ENCODE measurements at regions not wholly inside any gene's neighbourhood (a gene's known extent, or its start where the extent isn't known, plus 50 kb on each side); places are given as distances from the start of the nearest gene placed in this dataset.
A peak's percentile ranks its signal among the peaks of the same experiment; 100 is the strongest.
"Not testable (repeated sequence)": the region's sequence is repeated elsewhere in the genome, so short reads cannot be mapped to it uniquely, and the experiment has no call there.

GRCh38 chr4:106565727-106566126 lies 197.1 kb upstream of the GIMD1 start:
- H3K9me3 ChIP-seq (replicated peaks; ENCODE audit: control insufficient read depth, insufficient read depth, low read length), result no peaks in the 10 kb centered on the region
- H4K20me1 ChIP-seq (replicated peaks; ENCODE audit: control insufficient read depth, extremely low read depth, insufficient read depth, low read length), result no peaks in the 10 kb centered on the region
- H3K36me3 ChIP-seq (ENCODE audit: control insufficient read depth in 2 of 2, extremely low read depth in 1 of 2, insufficient read depth in 2 of 2, low read length in 2 of 2), result no peaks in the 10 kb centered on the region
- peak overlapping the region in 1 of 3 experiments; percentile 38 for H3K4me3 ChIP-seq (replicated peaks in 1 of 3; ENCODE audit: insufficient read depth in 1 of 3, low read depth in 1 of 3, low read length in 3 of 3)
- no peaks in the 10 kb centered on the region for H3K9me1 ChIP-seq (replicated peaks; ENCODE audit: control insufficient read depth, extremely low read depth, insufficient read depth, low read length)
- peak overlapping the region; percentile 88 for H3K4me2 ChIP-seq (ENCODE audit: insufficient read depth, low read length)
- peak; percentile 74 for FAIRE-seq
- H3K4me1 ChIP-seq (ENCODE audit: control insufficient read depth, extremely low read depth, insufficient read depth, low read length), result peaks cover 28% of the 10 kb centered on the region
- dilution Hi-C loops (cut with MboI; ENCODE audit: extremely low pct_ligation_motif_present, low sequenced_read_pairs) (no loop called here), intact Hi-C loops (cut with micrococcal nuclease) (loop anchor here (1.0 kb wide), 1 partner anchor 16 kb away; no protein-coding TSS in a partner anchor)
- H3K9ac ChIP-seq (replicated peaks; ENCODE audit: extremely low read depth, insufficient read depth, low read length), result peak overlapping the region; percentile 43
- H3K27ac ChIP-seq (ENCODE audit: insufficient read depth, low read depth, low read length), result peak overlapping the region; percentile 80
- H3K27me3 ChIP-seq (ENCODE audit: control insufficient read depth in 2 of 2, insufficient read depth in 2 of 2, low read length in 2 of 2), result no peaks in the 10 kb centered on the region
- ChIA-PET CTCF (interaction anchor here (1.3 kb wide), 1 partner anchor 12 kb away, joined by 3 read pairs; no protein-coding TSS in a partner anchor), POLR2A (no interaction called here)
- TF ChIP-seq CTCF (IDR thresholded peaks at IDR 0.05; ENCODE audit: extremely low read depth in 1 of 2, insufficient read depth in 1 of 2, low read depth in 1 of 2, low read length in 2 of 2) (no peak), POLR2AphosphoS5 (IDR thresholded peaks at IDR 0.05; ENCODE audit: insufficient read depth, low read depth, low read length) (peak; percentile 53), JUN (IDR thresholded peaks at IDR 0.05; ENCODE audit: borderline replicate concordance, insufficient read depth, insufficient read length, low read depth) (peak; percentile 45), MAX (IDR thresholded peaks at IDR 0.05; ENCODE audit: insufficient read depth, insufficient read length) (no peak), MYC (IDR thresholded peaks at IDR 0.05; ENCODE audit: low read depth, low read length) (no peak), GATA2 (IDR thresholded peaks at IDR 0.05; ENCODE audit: insufficient read depth, insufficient read length, low read depth, low read length) (no peak), EZH2 (IDR thresholded peaks at IDR 0.05; ENCODE audit: borderline replicate concordance, low read depth, low read length, severe bottlenecking) (no peak), POLR2A (IDR thresholded peaks at IDR 0.05; ENCODE audit: low read depth, low read length) (no peak), FOS (IDR thresholded peaks at IDR 0.05; ENCODE audit: borderline replicate concordance, insufficient read depth, low read length) (peak; percentile 82)
- H2AFZ ChIP-seq (ENCODE audit: low read depth, low read length), result peak overlapping the region; percentile 13
- no peaks in the 10 kb centered on the region for H3K79me2 ChIP-seq (ENCODE audit: control insufficient read depth, insufficient read depth, low read length)
- DNase-seq (ENCODE audit: low read depth, low spot score), result peak; percentile 84
- no TSS peak for BruUV-seq (replicated peaks)

- POLR2A ChIA-PET; H3K36me3 ChIP-seq (ENCODE audit: control insufficient read depth in 2 of 2, extremely low read depth in 1 of 2, insufficient read depth in 2 of 2, low read length in 2 of 2); H3K4me2 ChIP-seq (ENCODE audit: insufficient read depth, low read length); H3K9me1 ChIP-seq (replicated peaks; ENCODE audit: control insufficient read depth, extremely low read depth, insufficient read depth, low read length); FAIRE-seq; H3K4me3 ChIP-seq (replicated peaks in 1 of 3; ENCODE audit: insufficient read depth in 1 of 3, low read depth in 1 of 3, low read length in 3 of 3); BruUV-seq (replicated peaks); intact Hi-C loops (cut with micrococcal nuclease); H3K9ac ChIP-seq (replicated peaks; ENCODE audit: extremely low read depth, insufficient read depth, low read length); CTCF ChIA-PET; H3K27ac ChIP-seq (ENCODE audit: insufficient read depth, low read depth, low read length); H4K20me1 ChIP-seq (replicated peaks; ENCODE audit: control insufficient read depth, extremely low read depth, insufficient read depth, low read length); H3K79me2 ChIP-seq (ENCODE audit: control insufficient read depth, insufficient read depth, low read length); H2AFZ ChIP-seq (ENCODE audit: low read depth, low read length); DNase-seq (ENCODE audit: low read depth, low spot score); H3K27me3 ChIP-seq (ENCODE audit: control insufficient read depth in 2 of 2, insufficient read depth in 2 of 2, low read length in 2 of 2); H3K9me3 ChIP-seq (replicated peaks; ENCODE audit: control insufficient read depth, insufficient read depth, low read length); dilution Hi-C loops (cut with MboI; ENCODE audit: extremely low pct_ligation_motif_present, low sequenced_read_pairs): not testable (repeated sequence)
- H3K4me1 ChIP-seq (ENCODE audit: control insufficient read depth, extremely low read depth, insufficient read depth, low read length), result peaks cover 28% of the 10 kb centered on the region
Measured at GRCh38 chr4:106563637-106564036, 195.1 kb upstream of the GIMD1 start.

Data from endothelial cell of umbilical vein (primary cell).